T follicular helper cell (primary cell): ENCODE measurements at regions not wholly inside any gene's neighbourhood (a gene's known extent, or its start where the extent isn't known, plus 50 kb on each side); places are given as distances from the start of the nearest gene placed in this dataset.

Experiments
- DNase-seq: peaks from one replicate; pipeline ENCODE4 v3.0.0-alpha.2; 2020; ENCODE audit warnings: low read depth

DNA sequence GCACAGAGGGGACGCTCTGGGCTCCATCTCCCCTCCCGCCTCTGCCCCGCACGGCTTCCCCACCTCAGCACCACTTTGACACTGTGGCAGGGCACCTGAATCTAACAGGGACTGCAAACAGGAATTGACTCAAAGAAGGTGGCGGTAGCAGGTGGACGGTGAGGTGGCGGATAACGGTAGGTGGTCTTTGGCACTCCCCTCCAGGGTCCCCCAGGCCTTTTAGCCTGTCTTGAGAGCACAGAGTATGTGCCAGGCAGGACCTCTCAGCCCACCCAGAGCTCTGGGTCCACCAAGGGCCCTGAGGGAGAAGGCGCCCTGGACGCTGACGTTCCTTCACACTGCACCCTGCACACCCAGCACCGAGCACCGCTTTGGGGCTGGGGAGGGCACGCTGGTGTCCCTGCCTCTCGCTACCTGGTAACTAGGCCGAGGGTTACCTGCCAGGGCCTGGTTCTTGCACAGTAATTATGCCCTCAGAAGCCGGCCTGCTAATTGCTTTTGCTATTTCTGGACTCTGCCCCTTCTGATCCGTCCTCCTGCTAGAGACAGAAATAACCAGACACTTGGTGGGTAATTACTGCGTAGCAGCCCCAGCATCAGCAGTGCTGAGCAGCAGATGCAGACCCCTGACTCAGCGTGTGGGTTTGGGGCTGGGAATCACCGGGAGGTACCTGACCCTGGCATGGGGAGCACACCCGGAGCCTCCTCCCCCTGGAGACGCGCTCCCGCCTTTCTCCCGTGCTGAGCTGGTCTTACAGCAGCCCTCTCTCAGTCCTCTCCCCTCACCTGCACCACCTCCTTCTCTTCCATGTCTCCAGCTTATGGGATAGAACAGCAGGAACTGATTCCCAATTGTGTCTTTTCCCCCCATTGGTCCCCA, 103.3 kb upstream of the B3GAT1 start:
- no peak for DNase-seq

DNA sequence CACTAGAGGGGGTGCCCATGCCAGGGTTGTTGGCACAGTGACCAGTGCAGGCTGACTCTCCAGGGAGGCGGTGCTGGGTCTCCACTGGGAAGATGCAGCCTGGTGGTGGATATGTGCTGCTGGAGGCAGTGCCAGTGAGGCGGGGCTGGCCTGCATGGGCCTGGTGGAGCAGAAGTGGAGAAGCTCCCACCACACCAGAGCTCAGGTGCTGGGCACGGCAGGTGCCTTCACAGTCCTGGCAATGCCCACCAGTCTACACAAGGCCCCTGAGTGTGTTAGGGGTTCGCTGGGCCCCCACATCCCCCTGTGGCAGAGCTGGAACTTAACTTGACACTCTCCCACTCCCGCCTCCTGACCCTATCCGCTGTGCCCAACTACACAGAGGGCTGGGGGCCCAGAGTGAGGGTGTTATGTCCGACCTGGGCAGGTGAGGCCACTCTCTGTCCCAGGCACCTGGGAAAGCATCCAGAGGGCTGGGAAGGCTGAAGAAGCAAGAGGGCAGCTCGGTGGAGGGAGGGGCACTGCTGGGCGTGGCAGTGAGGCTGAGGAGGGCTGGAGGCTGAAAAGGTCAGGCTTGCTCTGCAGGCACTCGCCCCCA, 102.4 kb upstream of the B3GAT1 start:
- DNase-seq = no peak

DNA sequence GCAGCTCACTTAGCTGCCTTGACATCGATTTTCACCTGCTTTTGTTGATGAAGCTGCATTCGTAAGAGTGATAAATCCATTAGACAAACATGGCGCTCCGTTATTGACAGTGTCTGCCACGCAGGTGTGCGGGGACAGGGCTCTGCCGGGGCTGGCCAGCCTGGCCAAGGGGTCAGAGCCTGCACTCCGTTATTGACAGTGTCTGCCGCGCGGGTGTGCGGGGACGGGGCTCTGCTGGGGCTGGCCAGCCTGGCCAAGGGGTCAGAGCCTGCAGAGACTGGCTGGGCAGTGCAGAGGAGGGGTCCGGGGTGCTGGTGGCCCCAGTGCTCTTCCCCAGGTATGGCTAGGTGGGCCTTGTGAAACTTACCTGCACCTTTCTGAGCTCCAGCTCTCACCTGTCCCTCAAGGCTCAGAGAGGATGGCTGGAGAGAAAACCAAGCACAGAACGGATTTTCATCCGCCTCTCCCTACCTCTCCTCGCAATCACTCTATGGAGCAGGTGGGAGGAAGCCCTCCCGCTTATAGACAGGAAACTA, 101.6 kb upstream of the B3GAT1 start:
- no peak for DNase-seq

DNA sequence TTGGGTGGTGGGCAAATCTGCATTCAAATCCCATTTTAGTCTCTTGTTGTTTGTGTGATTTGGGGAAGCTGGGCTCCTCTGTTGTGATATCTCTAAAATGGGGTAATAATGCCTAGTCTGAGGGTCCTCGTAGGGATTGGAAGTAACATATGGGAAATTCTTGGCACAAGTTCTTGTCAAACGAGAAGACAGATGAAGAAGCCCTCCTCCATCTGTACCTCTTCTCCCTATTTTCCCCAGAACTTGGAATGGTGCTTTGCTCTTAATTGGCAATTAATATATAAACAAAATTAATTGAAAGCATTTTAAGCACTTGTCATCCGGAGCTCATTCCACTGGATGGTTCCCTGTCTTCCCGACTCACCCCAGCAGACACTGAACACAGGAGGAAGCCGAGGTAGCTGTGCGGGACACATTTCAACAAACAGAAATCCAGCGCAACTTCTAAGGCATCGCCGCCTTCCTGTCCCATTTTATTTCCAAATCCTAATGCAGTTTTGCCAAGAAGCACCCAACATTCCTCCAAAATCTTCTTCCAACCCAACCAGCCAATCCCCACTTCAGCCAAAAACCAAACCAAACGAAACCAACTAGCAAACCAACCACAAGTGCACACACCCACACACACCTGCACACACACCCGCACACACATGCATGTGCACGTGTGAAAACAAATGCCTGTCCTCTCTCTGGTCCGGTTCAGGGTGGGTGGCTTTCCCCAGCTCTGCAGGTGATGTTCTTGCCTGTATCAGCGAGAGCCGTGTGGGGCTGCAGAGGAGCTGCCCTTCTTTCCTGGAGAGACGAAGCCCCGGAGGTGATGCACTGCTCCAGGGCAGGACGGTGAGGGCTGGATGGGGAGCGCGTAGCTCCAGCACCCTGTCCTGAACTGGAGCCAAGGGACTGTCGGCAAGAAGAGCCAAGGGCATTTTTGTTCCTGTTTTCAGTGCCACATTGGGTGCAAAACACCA, 100.8 kb upstream of the B3GAT1 start:
- DNase-seq = no peak

DNA sequence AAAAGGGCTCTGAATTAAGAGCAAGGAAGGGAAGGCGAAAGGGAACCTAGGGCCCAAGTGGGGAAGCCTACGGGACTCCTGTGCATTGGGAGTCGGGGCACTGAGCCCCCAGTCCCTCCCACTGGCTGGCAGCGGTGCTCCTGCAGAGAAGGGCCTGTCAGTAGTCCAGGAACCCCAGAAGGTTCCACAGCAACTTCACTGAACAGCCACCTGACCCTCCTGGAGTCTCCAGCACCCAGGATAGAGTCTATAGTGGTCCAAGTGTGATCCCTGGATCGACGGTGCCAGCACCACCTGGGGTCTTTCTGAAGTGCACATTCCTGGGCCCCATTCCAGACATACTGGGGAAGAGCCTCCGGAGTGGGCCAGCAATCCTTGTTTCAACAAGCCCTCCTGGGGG, 100.0 kb upstream of the B3GAT1 start:
- no peak for DNase-seq

DNA sequence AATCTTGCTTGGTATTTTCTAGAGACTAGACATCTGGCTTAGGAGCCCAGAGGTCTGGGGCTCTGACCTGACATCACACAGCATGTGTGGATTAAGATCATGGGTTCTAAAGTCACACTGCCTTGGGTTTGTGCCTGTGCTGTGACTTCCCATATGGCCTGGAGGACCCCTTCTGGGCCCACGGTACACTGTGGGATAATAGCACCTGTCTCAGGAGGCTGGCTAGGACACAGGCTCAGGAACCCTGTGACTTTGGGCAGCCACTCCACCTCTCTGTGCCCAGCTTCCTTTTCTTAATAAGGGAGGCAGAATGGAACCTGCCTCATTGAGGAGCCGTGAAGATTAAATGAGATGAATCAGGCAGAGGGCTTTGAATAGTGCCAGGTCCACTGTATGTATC, 99.2 kb upstream of the B3GAT1 start:
- no peak for DNase-seq

DNA sequence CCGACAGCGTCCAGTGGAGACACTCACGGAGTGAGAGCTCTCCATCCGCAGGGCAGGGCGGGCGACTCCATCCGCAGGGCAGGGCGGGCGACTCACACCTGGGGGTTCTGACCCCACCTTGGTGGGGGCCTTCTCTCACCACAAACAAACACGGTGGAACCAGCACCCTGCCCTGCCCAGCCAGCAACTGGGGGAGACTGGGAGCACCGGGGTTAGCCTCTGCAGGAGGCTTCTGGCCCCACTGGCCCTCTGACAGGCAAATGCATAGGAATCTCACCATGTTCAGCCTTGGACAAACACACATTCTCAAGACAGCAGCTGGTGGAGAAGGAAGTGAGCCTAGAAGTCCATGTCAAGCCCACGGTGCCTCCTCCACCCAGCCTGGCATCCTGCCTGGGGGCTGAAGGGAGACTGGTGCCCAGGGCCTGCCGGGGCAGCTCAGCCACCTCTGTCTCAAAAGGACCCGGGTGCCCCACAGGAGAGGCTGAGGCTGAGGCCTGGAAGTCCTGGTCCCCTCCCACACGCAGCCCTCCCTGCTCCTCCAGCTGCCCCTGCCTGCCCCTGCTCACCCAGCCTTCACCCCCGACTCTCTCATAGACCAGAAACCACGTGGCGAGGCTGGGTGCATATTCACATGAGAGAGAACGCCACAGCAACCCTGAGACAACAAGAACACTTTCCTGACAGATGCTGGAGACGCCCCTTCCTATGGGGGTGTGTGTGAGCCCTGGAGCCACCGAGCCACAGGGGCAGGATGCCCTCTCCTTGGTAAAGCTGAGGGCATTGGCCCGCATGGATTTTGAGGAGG, 98.4 kb upstream of the B3GAT1 start:
- DNase-seq = no peak

DNA sequence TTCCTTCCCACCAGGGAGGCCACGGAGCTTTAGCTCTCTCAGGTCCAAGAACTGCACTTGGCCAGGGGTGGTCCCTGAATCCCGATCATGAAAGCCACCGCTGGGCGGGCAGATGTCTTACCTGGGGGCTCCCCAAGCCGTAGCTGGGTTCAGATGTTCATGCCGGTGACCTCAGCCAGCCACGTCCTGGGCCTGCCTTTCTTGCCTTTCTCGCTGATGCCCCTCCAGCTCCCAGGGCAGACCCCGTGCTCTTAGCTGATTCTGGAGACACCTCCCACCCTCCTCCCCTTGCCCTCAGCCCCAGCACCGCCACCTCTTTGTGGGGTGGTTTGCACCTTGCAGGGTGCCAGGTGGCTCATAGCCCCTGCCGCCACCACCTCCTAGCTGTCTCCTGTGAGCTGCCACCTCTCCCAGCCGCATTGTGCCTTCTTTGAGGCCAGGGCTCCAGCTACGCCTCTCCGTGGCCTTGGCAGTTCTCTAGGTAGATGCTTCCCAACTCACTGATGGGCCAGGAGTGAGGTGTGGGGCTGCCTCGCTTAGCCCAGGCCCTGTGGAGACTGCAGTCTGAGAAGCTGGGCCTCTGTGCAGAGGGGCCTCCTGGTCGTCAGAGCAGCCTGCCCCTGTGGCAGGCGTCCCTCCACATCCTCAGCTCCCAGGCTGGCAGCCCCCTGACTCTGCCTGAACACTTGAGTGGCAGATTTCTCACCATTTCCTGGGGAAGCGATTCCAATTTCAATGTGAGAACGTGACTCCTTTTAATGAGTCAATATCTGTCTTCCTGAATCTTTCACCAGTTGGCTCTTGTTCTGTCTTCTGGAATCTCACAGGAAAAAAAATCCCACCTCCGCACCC, 97.6 kb upstream of the B3GAT1 start:
- no peak for DNase-seq

DNA sequence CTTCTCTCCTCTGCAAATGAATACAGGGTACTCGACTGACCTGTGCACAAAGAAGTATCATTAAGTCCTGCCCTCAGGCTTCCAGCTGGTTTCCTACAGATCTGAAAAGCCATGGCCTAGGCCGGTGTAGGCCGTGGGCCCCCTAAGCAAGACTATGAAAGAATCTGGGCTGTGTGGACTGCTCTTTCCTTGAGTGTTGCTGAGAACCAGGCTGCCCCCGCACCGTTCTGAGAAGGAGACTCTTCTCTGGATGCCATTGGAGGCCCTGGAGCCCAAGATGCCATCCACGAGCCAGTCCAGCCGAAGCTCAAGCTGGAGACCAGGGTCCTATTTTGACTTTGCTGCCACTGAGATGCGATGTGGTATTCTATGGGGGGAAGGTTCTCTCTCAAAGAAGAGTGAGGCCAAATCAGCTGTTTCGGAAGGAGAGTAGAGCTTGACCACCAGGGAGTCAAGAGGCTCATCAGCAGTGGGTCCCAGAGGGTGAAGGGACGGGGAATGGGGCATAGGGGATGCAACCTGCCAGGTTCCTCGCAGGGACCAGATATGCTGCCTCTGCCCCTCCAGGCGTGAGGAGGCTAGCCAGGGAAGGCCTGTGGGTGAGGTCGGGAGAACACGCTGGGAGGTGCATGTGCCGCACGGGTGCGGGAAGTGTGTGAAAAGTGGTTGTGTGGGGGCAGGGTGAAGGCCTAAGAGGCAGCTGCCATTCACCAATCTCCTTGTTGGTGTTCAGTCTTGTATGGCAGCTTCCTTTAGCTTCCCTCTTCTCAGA, 96.4 kb upstream of the B3GAT1 start:
- DNase-seq = no peak

DNA sequence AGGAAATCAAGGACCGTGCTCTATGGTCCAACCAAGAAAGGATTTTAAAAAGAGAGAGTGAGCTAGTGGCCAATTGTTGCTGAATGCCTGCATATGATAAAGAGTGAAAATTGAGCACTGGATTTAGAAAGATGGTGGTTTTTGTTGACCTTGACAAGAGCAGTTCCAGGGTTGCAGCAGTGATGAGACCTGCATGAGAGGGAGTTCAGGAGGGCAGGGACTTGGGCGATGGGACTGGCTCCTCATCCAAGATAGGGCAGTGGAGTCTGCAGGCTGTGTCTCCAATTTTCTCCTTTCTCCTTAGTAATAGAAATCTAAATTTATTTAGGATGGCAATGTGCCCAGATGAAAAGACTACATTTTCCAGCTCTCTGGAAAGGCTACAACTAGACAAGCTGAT, 94.0 kb upstream of the B3GAT1 start:
- no peak for DNase-seq

DNA sequence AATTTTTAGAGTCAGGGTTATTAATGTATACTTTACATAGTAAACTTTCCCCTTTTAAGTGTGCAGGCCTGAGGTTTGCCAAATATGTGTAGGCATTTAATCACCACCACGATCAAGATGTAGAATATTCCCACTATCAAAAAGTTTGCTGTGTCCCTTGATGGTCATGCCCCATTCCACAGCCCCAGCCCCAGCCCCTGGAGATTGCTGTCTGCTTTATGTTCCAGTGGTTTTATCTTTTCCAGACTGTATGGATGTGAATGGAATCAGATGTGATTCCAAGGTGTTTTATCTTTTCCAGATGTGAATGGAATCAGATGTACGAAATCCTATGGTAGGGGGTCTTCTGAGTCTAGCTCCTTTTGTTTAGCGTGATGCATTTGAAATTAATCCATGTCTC, 93.1 kb upstream of the B3GAT1 start:
- no peak for DNase-seq

DNA sequence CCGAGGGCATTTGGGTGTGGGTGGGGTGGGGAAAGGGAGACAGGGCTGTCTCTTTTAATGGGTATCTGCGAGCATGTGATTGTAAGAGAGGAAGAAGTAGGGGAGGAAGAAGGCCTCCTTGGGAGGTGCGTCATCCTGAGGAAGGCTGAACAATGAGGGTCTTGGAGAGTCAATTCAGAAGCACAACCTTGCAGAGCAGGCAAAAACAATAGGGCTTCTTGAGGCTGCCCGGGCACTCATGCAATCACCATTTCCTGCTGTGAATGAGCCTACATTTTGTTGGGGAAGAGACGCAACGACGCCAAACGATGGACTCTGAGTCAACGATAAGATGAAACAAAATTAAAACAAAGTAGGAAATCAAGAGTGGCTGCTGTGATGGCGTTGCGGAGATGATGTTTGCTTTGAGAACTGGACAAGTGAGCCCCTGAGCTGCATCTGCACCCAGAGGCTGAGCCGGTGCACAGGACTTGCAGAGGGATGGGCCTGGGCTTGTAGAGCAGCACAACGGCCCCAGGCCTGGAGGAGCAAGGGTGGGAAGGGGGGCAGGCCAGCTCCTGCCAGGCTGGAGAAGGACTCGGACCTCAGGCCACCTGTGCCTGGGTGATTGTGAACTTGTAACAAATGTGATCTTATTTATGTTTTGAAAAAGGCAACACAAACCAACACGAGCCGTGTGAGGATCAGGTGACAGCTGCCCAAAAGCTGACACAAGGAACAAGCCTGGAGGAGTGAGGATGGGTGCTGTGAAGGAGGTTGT, 92.3 kb upstream of the B3GAT1 start:
- no peak for DNase-seq

DNA sequence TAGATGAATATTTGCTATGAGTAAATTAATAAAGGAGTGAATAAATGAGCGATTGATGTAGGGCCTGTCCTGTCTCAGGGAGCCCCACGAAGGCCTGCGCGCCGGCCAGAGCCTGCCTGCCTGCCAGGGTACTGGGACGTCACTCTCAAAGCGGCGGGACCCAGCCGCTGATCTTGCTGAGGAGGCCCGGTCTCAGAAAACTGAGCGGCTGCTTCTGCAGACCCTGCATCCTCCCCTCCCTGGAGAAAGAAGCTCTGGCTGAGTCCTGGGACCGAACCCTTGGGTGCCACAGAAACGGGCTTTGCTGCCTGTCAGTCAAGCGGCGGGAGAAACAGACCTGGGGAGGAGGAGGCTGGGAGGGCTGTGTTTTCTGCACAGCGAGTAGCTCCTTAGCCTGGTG, 91.6 kb upstream of the B3GAT1 start:
- DNase-seq = no peak

DNA sequence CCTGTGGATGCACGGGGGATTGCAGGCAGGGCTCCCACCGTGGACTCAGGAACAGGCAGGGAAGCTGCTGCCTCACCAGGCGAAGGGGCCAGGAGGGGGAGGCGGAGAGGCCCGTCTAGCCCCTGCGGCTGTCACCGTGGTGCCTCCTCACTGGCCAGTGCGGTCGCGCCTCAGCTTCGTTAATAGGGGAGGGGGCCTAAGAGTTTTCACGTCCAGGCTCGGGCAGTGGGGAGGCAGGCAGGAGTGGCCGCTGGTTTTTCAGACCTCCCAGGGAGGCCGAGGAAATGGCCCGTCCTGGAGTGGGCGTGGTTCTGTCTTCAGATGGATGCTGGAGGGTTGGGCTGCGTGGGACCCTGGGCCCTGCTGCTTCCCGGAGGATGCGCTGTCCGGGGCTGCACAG, 91.1 kb upstream of the B3GAT1 start:
- DNase-seq = no peak

DNA sequence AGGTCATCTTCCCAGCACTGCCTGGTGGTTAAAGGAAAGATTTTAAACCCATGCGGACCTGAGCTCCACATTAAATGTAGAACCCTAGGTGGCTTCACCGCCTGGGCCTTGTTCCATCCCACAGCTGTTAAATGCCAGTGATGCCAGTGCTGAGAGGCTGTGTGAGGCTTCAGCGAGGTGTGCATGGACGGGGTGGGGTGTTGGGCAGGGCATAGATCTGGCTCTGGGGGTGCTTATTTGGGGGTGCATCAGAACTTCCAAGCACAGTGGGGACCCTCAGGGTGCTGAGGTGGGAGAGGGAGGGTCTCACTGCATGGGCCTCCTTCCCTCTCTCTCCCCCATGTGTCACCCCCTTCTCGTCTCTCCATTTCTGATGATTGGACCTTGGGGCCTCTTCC, 90.1 kb upstream of the B3GAT1 start:
- no peak for DNase-seq

DNA sequence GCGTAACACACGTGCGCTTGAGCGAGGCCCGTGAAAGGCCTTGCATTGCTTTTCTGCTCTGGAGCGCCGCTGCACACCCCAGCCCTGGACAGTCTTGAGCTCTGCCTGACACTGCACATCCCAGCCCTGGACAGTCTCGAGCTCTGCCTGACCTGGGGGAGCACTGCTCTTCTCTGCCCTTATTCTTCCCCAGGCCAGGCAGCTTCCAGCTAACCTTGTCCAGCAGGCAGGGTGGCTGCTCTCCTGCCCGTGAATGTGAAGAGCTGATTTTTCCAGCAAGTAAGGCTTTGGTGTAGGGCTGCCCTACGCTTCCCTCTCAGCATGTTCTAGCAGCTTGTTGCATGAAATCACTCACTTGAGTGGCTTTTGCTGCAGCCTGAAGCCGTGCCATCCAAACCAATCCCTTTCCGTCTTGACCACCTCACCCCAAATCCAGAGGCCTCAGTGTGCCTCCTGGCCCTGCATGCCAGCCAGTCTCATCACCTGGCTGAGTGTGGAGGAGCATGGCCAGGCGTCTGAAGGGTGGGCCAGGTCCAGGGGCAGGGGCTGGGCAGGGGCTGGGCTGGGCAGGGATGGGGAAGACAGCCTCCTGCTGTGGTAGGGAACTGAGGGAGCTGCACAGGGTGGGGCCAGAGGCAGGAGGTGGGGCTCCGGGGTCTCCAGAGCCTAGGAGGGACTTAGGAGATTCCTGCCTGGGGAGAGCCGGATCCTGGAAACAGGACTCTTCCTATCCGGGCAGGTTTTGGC, 89.5 kb upstream of the B3GAT1 start:
- DNase-seq = no peak

DNA sequence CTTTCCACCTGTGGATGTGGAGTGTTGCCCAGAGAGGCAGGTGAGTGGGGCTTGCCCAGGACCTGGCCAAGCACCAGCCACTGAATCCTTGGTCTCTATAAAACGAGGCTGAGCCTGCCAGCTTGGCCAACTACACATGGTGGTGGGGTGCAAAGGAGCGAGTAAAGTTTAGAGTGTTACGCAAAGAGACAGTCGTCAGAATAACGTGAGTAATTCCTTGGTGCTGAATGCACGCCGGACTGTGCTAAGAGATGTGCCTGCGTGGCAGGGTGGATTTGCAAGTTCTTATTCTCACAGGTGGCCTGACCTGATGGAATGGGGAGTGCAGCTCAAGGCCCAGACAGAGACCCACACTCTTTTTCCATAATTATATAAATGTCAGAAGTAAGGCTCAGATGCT, 88.6 kb upstream of the B3GAT1 start:
- DNase-seq = no peak

DNA sequence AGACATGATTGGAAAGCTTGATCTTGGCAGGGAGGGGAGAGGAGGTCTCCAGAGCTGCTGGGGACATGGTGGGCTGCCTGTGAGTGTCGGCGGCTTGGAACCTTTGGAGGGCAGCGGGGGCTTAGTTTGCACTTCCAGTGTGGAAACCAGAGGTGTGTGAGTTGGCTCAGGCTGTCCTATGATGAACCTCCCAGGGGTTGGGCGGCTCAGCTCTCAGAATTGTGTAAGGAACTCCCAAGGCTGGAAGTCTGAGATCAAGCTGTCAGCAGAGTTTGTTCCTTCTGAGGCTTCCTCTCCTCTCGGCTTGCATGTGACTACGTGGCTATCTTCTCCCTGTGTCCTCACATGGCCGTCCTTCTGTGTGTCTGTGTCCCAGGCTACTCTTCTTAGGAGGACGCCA, 87.9 kb upstream of the B3GAT1 start:
- DNase-seq = no peak
